ENCODE measurements at regions not wholly inside any gene's neighbourhood (a gene's known extent, or its start where the extent isn't known, plus 50 kb on each side); places are given as distances from the start of the nearest gene placed in this dataset.

DNA sequence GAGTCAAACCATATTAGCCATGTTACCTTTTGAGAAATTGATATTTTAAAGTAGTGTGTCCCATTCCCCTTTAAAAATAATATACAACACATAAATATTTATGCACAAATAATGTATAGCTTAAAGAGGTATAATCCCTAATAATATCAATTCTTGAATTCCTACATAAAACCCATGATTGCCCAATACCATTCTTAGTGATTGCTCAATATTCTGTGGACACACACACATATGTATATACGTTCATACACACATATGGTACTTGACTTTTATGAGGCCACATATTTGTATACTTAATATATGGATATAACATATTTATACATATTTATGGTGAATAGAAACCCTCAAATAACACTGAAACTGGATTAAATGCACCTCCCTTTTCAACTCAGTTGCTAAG lies 367.4 kb downstream of the ZBBX start:
- H3K9me3 Mint-ChIP-seq (ENCODE audit: insufficient read depth), result peaks cover 7% of the 10 kb centered on the region
- no CpG with 5 or more reads among the region's 1 CpG for WGBS (ENCODE audit: insufficient coverage)
- H3K27me3 ChIP-seq (replicated peaks in 1 of 4; ENCODE audit: control extremely low read depth in 1 of 4, control insufficient read depth in 3 of 4, insufficient read depth in 4 of 4, low read length in 3 of 4), result no peaks in the 10 kb centered on the region
- H3K27ac Mint-ChIP-seq, result no peak overlapping the region
- no peak overlapping the region for H3K4me2 ChIP-seq (replicated peaks; ENCODE audit: low read depth, low read length, poor library complexity, severe bottlenecking)
- H3K27ac ChIP-seq (ENCODE audit: low read length in 2 of 2), result no peak overlapping the region
- H3K4me3 Mint-ChIP-seq, result no peak overlapping the region
- no peak for TF ChIP-seq EZH2 (IDR thresholded peaks at IDR 0.05; ENCODE audit: borderline replicate concordance, insufficient read depth, low read depth, low read length, poor library complexity, severe bottlenecking)
- TF ChIP-seq, protein P1, sequence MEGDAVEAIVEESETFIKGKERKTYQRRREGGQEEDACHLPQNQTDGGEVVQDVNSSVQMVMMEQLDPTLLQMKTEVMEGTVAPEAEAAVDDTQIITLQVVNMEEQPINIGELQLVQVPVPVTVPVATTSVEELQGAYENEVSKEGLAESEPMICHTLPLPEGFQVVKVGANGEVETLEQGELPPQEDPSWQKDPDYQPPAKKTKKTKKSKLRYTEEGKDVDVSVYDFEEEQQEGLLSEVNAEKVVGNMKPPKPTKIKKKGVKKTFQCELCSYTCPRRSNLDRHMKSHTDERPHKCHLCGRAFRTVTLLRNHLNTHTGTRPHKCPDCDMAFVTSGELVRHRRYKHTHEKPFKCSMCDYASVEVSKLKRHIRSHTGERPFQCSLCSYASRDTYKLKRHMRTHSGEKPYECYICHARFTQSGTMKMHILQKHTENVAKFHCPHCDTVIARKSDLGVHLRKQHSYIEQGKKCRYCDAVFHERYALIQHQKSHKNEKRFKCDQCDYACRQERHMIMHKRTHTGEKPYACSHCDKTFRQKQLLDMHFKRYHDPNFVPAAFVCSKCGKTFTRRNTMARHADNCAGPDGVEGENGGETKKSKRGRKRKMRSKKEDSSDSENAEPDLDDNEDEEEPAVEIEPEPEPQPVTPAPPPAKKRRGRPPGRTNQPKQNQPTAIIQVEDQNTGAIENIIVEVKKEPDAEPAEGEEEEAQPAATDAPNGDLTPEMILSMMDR (IDR thresholded peaks at IDR 0.05), result no peak
- peaks cover 0 to 6% (median 0%) of the 10 kb centered on the region in 3 donors for H3K9me3 ChIP-seq (ENCODE audit: control extremely low read depth in 1 of 3, control insufficient read depth in 2 of 3, insufficient read depth in 1 of 3, low read length in 2 of 3)
- no peaks in the 10 kb centered on the region for H4K20me1 ChIP-seq (ENCODE audit: control insufficient read depth, insufficient read depth, low read length, poor library complexity, severe bottlenecking)
- CTCF ChIA-PET, result no interaction called here
- H3K36me3 ChIP-seq (replicated peaks in 1 of 2; ENCODE audit: control extremely low read depth in 1 of 2, control insufficient read depth in 1 of 2, extremely low read depth in 1 of 2, insufficient read depth in 2 of 2, low read length in 1 of 2), result no peaks in the 10 kb centered on the region
- POLR2A ChIA-PET, result no interaction called here
- no peaks in the 10 kb centered on the region for H3K4me1 Mint-ChIP-seq
- no peaks in the 10 kb centered on the region for H3K79me2 ChIP-seq (ENCODE audit: control insufficient read depth, insufficient read depth, low read length)
- DNase-seq (no peak), ATAC-seq (ENCODE audit: low read depth) (no peak)
- no peaks in the 10 kb centered on the region for H3K27me3 Mint-ChIP-seq
- no peak overlapping the region for H3K9ac ChIP-seq (ENCODE audit: low read length)
- no peak overlapping the region for H3K4me3 ChIP-seq (ENCODE audit: control extremely low read depth in 1 of 5, extremely low read depth in 1 of 5, insufficient read depth in 1 of 5, low read depth in 2 of 5, low read length in 4 of 5)
- no peaks in the 10 kb centered on the region for H3K4me1 ChIP-seq (ENCODE audit: control insufficient read depth in 2 of 2, insufficient read depth in 2 of 2, low read length in 2 of 2)
- intact Hi-C loops (cut with micrococcal nuclease), result no loop called here
- H2AFZ ChIP-seq (ENCODE audit: insufficient read depth, low read depth, low read length, poor library complexity, severe bottlenecking), result no peak overlapping the region

DNA sequence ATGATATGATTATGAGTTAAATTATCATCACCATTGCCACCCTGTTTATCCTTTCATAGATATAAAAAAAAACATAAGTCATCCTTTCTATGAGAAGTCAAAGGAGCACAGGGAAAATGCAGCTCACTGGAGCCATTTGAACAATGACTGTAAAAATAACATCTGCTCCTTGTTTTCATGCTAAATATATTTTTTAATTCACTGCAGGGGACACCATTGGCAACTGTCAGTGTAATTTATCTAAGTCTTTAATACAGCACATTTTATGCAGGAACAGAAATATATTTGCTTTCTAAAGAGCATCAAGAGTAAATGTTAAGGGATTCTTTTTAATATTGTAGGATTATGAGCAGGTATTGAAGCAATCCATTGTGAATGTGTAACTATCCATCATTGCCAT lies 371.3 kb downstream of the ZBBX start:
- no peaks in the 10 kb centered on the region for H3K79me2 ChIP-seq (ENCODE audit: control insufficient read depth, insufficient read depth, low read length)
- no peak overlapping the region for H3K27ac Mint-ChIP-seq
- H3K4me1 Mint-ChIP-seq, result no peaks in the 10 kb centered on the region
- H3K4me1 ChIP-seq (ENCODE audit: control insufficient read depth in 2 of 2, insufficient read depth in 2 of 2, low read length in 2 of 2), result no peaks in the 10 kb centered on the region
- H3K36me3 ChIP-seq (replicated peaks in 1 of 2; ENCODE audit: control extremely low read depth in 1 of 2, control insufficient read depth in 1 of 2, extremely low read depth in 1 of 2, insufficient read depth in 2 of 2, low read length in 1 of 2), result no peaks in the 10 kb centered on the region
- no peak overlapping the region for H3K4me3 Mint-ChIP-seq
- no peaks in the 10 kb centered on the region for H3K27me3 ChIP-seq (replicated peaks in 1 of 4; ENCODE audit: control extremely low read depth in 1 of 4, control insufficient read depth in 3 of 4, insufficient read depth in 4 of 4, low read length in 3 of 4)
- no peak overlapping the region for H3K27ac ChIP-seq (ENCODE audit: low read length in 2 of 2)
- H3K9ac ChIP-seq (ENCODE audit: low read length), result no peak overlapping the region
- no peak overlapping the region for H3K4me2 ChIP-seq (replicated peaks; ENCODE audit: low read depth, low read length, poor library complexity, severe bottlenecking)
- no peak for ATAC-seq (ENCODE audit: low read depth)
- ChIA-PET CTCF (no interaction called here), POLR2A (no interaction called here)
- DNase-seq, result no peak
- H3K4me3 ChIP-seq (ENCODE audit: control extremely low read depth in 1 of 5, extremely low read depth in 1 of 5, insufficient read depth in 1 of 5, low read depth in 2 of 5, low read length in 4 of 5), result no peak overlapping the region
- peaks cover 0 to 6% (median 2%) of the 10 kb centered on the region in 3 donors for H3K9me3 ChIP-seq (ENCODE audit: control extremely low read depth in 1 of 3, control insufficient read depth in 2 of 3, insufficient read depth in 1 of 3, low read length in 2 of 3)
- no peaks in the 10 kb centered on the region for H4K20me1 ChIP-seq (ENCODE audit: control insufficient read depth, insufficient read depth, low read length, poor library complexity, severe bottlenecking)
- no peaks in the 10 kb centered on the region for H3K27me3 Mint-ChIP-seq
- TF ChIP-seq EZH2 (IDR thresholded peaks at IDR 0.05; ENCODE audit: borderline replicate concordance, insufficient read depth, low read depth, low read length, poor library complexity, severe bottlenecking), result no peak
- TF ChIP-seq, protein P1 (IDR thresholded peaks at IDR 0.05), result no peak
- intact Hi-C loops (cut with micrococcal nuclease), result no loop called here
- no peak overlapping the region for H2AFZ ChIP-seq (ENCODE audit: insufficient read depth, low read depth, low read length, poor library complexity, severe bottlenecking)
- peaks cover 7% of the 10 kb centered on the region for H3K9me3 Mint-ChIP-seq (ENCODE audit: insufficient read depth)
